ENCODE measurements at regions not wholly inside any gene's neighbourhood (a gene's known extent, or its start where the extent isn't known, plus 50 kb on each side); places are given as distances from the start of the nearest gene placed in this dataset.
A peak's percentile ranks its signal among the peaks of the same experiment; 100 is the strongest.

- Histone ChIP-seq H3K4me3 (ENCODE audit: insufficient read depth, low read depth, low read length) (no peak overlapping the region), H3K36me3 (replicated peaks; ENCODE audit: control insufficient read depth, insufficient read depth, low read length) (no peaks in the 10 kb centered on the region), H3K27me3 (ENCODE audit: control insufficient read depth, insufficient read depth, low read length) (peaks cover 16% of the 10 kb centered on the region)
- DNase-seq: peak; percentile 47
Measured at GRCh38 chr7:50962962-50963374, 180.3 kb upstream of the GRB10 start.

- Histone ChIP-seq H3K36me3 (replicated peaks; ENCODE audit: control insufficient read depth, insufficient read depth, low read length) (no peaks in the 10 kb centered on the region), H3K27me3 (ENCODE audit: control insufficient read depth, insufficient read depth, low read length) (peaks cover 17% of the 10 kb centered on the region), H3K4me3 (ENCODE audit: insufficient read depth, low read depth, low read length) (no peak overlapping the region)
- no peak for DNase-seq
Measured at GRCh38 chr7:50962281-50962883, 179.7 kb upstream of the GRB10 start.

GRCh38 chr7:50960621-50961310 is 178.1 kb upstream of the GRB10 start:
- DNase-seq: no peak
- peaks cover 30% of the 10 kb centered on the region for H3K27me3 ChIP-seq (ENCODE audit: control insufficient read depth, insufficient read depth, low read length)
- no peak overlapping the region for H3K4me3 ChIP-seq (ENCODE audit: insufficient read depth, low read depth, low read length)
- H3K36me3 ChIP-seq (replicated peaks; ENCODE audit: control insufficient read depth, insufficient read depth, low read length): no peaks in the 10 kb centered on the region

- peaks cover 35% of the 10 kb centered on the region for H3K27me3 ChIP-seq (ENCODE audit: control insufficient read depth, insufficient read depth, low read length)
- DNase-seq: no peak
- no peak overlapping the region for H3K4me3 ChIP-seq (ENCODE audit: insufficient read depth, low read depth, low read length)
- H3K36me3 ChIP-seq (replicated peaks; ENCODE audit: control insufficient read depth, insufficient read depth, low read length): no peaks in the 10 kb centered on the region
Measured at GRCh38 chr7:50959991-50960390, 177.3 kb upstream of the GRB10 start.

- Histone ChIP-seq H3K27me3 (ENCODE audit: control insufficient read depth, insufficient read depth, low read length) (peaks cover 39% of the 10 kb centered on the region), H3K36me3 (replicated peaks; ENCODE audit: control insufficient read depth, insufficient read depth, low read length) (no peaks in the 10 kb centered on the region), H3K4me3 (ENCODE audit: insufficient read depth, low read depth, low read length) (no peak overlapping the region)
- no peak for DNase-seq
Measured at GRCh38 chr7:50959560-50959959, 176.9 kb upstream of the GRB10 start.

GRCh38 chr7:50957855-50958254 is 175.2 kb upstream of the GRB10 start:
- Histone ChIP-seq H3K36me3 (replicated peaks; ENCODE audit: control insufficient read depth, insufficient read depth, low read length) (no peaks in the 10 kb centered on the region), H3K4me3 (ENCODE audit: insufficient read depth, low read depth, low read length) (no peak overlapping the region), H3K27me3 (ENCODE audit: control insufficient read depth, insufficient read depth, low read length) (peaks cover 46% of the 10 kb centered on the region)
- no peak for DNase-seq

GRCh38 chr7:50957431-50957830 is 174.7 kb upstream of the GRB10 start:
- Histone ChIP-seq H3K4me3 (ENCODE audit: insufficient read depth, low read depth, low read length) (no peak overlapping the region), H3K36me3 (replicated peaks; ENCODE audit: control insufficient read depth, insufficient read depth, low read length) (no peaks in the 10 kb centered on the region), H3K27me3 (ENCODE audit: control insufficient read depth, insufficient read depth, low read length) (peaks cover 47% of the 10 kb centered on the region)
- DNase-seq: no peak

- Histone ChIP-seq H3K4me3 (ENCODE audit: insufficient read depth, low read depth, low read length) (no peak overlapping the region), H3K36me3 (replicated peaks; ENCODE audit: control insufficient read depth, insufficient read depth, low read length) (no peaks in the 10 kb centered on the region), H3K27me3 (ENCODE audit: control insufficient read depth, insufficient read depth, low read length) (peaks cover 47% of the 10 kb centered on the region)
- no peak for DNase-seq
Measured at GRCh38 chr7:50956522-50957155, 173.9 kb upstream of the GRB10 start.

- Histone ChIP-seq H3K27me3 (ENCODE audit: control insufficient read depth, insufficient read depth, low read length) (peaks cover 43% of the 10 kb centered on the region), H3K36me3 (replicated peaks; ENCODE audit: control insufficient read depth, insufficient read depth, low read length) (no peaks in the 10 kb centered on the region), H3K4me3 (ENCODE audit: insufficient read depth, low read depth, low read length) (no peak overlapping the region)
- no peak for DNase-seq
Measured at GRCh38 chr7:50954716-50955115, 172.0 kb upstream of the GRB10 start.

- H3K27me3 ChIP-seq (ENCODE audit: control insufficient read depth, insufficient read depth, low read length): peaks cover 40% of the 10 kb centered on the region
- H3K36me3 ChIP-seq (replicated peaks; ENCODE audit: control insufficient read depth, insufficient read depth, low read length): no peaks in the 10 kb centered on the region
- no peak for DNase-seq
- no peak overlapping the region for H3K4me3 ChIP-seq (ENCODE audit: insufficient read depth, low read depth, low read length)
Measured at GRCh38 chr7:50954245-50954644, 171.5 kb upstream of the GRB10 start.

GRCh38 chr7:50953820-50954219 is 171.1 kb upstream of the GRB10 start:
- Histone ChIP-seq H3K4me3 (ENCODE audit: insufficient read depth, low read depth, low read length) (no peak overlapping the region), H3K36me3 (replicated peaks; ENCODE audit: control insufficient read depth, insufficient read depth, low read length) (no peaks in the 10 kb centered on the region), H3K27me3 (ENCODE audit: control insufficient read depth, insufficient read depth, low read length) (peaks cover 38% of the 10 kb centered on the region)
- no peak for DNase-seq

GRCh38 chr7:50953303-50953702 is 170.6 kb upstream of the GRB10 start:
- Histone ChIP-seq H3K36me3 (replicated peaks; ENCODE audit: control insufficient read depth, insufficient read depth, low read length) (no peaks in the 10 kb centered on the region), H3K4me3 (ENCODE audit: insufficient read depth, low read depth, low read length) (no peak overlapping the region), H3K27me3 (ENCODE audit: control insufficient read depth, insufficient read depth, low read length) (peaks cover 34% of the 10 kb centered on the region)
- DNase-seq: no peak

- DNase-seq: no peak
- Histone ChIP-seq H3K27me3 (ENCODE audit: control insufficient read depth, insufficient read depth, low read length) (peaks cover 30% of the 10 kb centered on the region), H3K36me3 (replicated peaks; ENCODE audit: control insufficient read depth, insufficient read depth, low read length) (no peaks in the 10 kb centered on the region), H3K4me3 (ENCODE audit: insufficient read depth, low read depth, low read length) (no peak overlapping the region)
Measured at GRCh38 chr7:50952544-50952943, 169.8 kb upstream of the GRB10 start.

GRCh38 chr7:50952120-50952519 is 169.4 kb upstream of the GRB10 start:
- Histone ChIP-seq H3K27me3 (ENCODE audit: control insufficient read depth, insufficient read depth, low read length) (peaks cover 30% of the 10 kb centered on the region), H3K36me3 (replicated peaks; ENCODE audit: control insufficient read depth, insufficient read depth, low read length) (no peaks in the 10 kb centered on the region), H3K4me3 (ENCODE audit: insufficient read depth, low read depth, low read length) (no peak overlapping the region)
- DNase-seq: no peak

GRCh38 chr7:50943482-50943881 is 160.8 kb upstream of the GRB10 start:
- no peak for DNase-seq
- H3K4me3 ChIP-seq (ENCODE audit: insufficient read depth, low read depth, low read length): no peak overlapping the region
- H3K27me3 ChIP-seq (ENCODE audit: control insufficient read depth, insufficient read depth, low read length): no peaks in the 10 kb centered on the region
- H3K36me3 ChIP-seq (replicated peaks; ENCODE audit: control insufficient read depth, insufficient read depth, low read length): no peaks in the 10 kb centered on the region

All from H7 (cell line).